ENCODE measurements at regions not wholly inside any gene's neighbourhood (a gene's known extent, or its start where the extent isn't known, plus 50 kb on each side); places are given as distances from the start of the nearest gene placed in this dataset.

- TF ChIP-seq ETS1 (conservative IDR thresholded peaks at IDR 0.05; ENCODE audit: control insufficient read depth, low read depth, low read length) (no peak), BRD4 (IDR thresholded peaks at IDR 0.05) (no peak), ZNF347 (CRISPR knock-in tag; IDR thresholded peaks at IDR 0.05; ENCODE audit: low read depth) (no peak), MCM3 (IDR thresholded peaks at IDR 0.05) (no peak)
These were observed 954.8 kb downstream of the GBE1 start (continued) for GRCh38 chr3:80806673-80807072.

GRCh38 chr3:80788914-80789313, 972.5 kb downstream of the GBE1 start:
- Histone ChIP-seq H3K9me3 (replicated peaks; ENCODE audit: control insufficient read depth, insufficient read depth, low read depth, low read length) (no peaks in the 10 kb centered on the region), H3K27me3 (ENCODE audit: control insufficient read depth in 2 of 2, insufficient read depth in 2 of 2, low read length in 2 of 2) (no peaks in the 10 kb centered on the region), H3K27ac (ENCODE audit: extremely low read depth, low read depth, low read length) (no peak overlapping the region), H3K9me1 (ENCODE audit: control insufficient read depth, insufficient read depth, low read length) (no peaks in the 10 kb centered on the region), H3K36me3 (ENCODE audit: control insufficient read depth, insufficient read depth, low read length) (no peaks in the 10 kb centered on the region), H2AFZ (ENCODE audit: low read depth, low read length) (no peak overlapping the region), H3K79me2 (ENCODE audit: control insufficient read depth, insufficient read depth, low read length) (no peaks in the 10 kb centered on the region), H4K20me1 (replicated peaks; ENCODE audit: control insufficient read depth, insufficient read depth, low read length) (no peaks in the 10 kb centered on the region), H3K4me1 (replicated peaks in 1 of 2; ENCODE audit: control insufficient read depth in 2 of 2, insufficient read depth in 2 of 2, low read length in 2 of 2) (no peaks in the 10 kb centered on the region), H3K4me3 (no peak overlapping the region), H3K4me2 (ENCODE audit: insufficient read depth, low read length) (no peak overlapping the region), H3K9ac (ENCODE audit: insufficient read depth in 1 of 2, low read depth in 2 of 2, low read length in 2 of 2) (no peak overlapping the region)
- DNase-seq (ENCODE audit: extremely low read depth in 1 of 4, low spot score in 3 of 4) (no peak), ATAC-seq (no peak), FAIRE-seq (no peak)
- TF ChIP-seq ETS1 (conservative IDR thresholded peaks at IDR 0.05; ENCODE audit: control insufficient read depth, low read depth, low read length) (no peak), ZNF589 (CRISPR knock-in tag; IDR thresholded peaks at IDR 0.05; ENCODE audit: low read depth) (no peak), DLX4 (CRISPR knock-in tag; IDR thresholded peaks at IDR 0.05) (no peak), FOXA3 (CRISPR knock-in tag; conservative IDR thresholded peaks at IDR 0.05 in 1 of 2, IDR thresholded peaks at IDR 0.05 in 1 of 2) (no peak), ARHGAP35 (IDR thresholded peaks at IDR 0.05; ENCODE audit: partially characterized antibody) (no peak)
- BruUV-seq (replicated peaks), result no TSS peak
- 4% methylated on average over 2 of the region's 2 CpGs for WGBS (ENCODE audit: insufficient coverage, low coverage, missing lambda C conversion rate)
- CTCF ChIA-PET (ENCODE audit: low intra/inter-chr PET ratio), result no interaction called here
- intact Hi-C loops (cut with micrococcal nuclease), result no loop called here
- in situ Hi-C loops (cut with MboI), result no loop called here
- POLR2A ChIA-PET, result no interaction called here

Measured in K562 (cell line).